Gastrocnemius medialis (tissue), 4 donors: ENCODE measurements at regions not wholly inside any gene's neighbourhood (a gene's known extent, or its start where the extent isn't known, plus 50 kb on each side); places are given as distances from the start of the nearest gene placed in this dataset.
"Not testable (repeated sequence)": the region's sequence is repeated elsewhere in the genome, so short reads cannot be mapped to it uniquely, and the experiment has no call there.

ENCODE experiments used
- ATAC-seq, 2 donors: fragments of 150-250 bp; one replicate each; pipeline ENCODE4 v1.9.1; 2016
- DNase-seq, 2 donors: peaks; one replicate each; pipeline ENCODE4 v3.0.0-alpha.2; 2019
- H3K27ac ChIP-seq, 4 donors: fragments of 200-600 bp; sonication (generic); 1 replicate in 1 of 4; 2 replicates in 3 of 4; pipeline ENCODE4 v1.5.1; 2016 to 2018; ENCODE audit warnings: mild to moderate bottlenecking in 2 of 4, moderate library complexity in 1 of 4
- H3K27me3 ChIP-seq, 3 donors: fragments of 200-600 bp; sonication (generic) in 2 of 3; 1 replicate in 1 of 3; 2 replicates in 2 of 3; pipeline versions ENCODE4 v1.5.1 to v1.6.0; 2016 to 2019; ENCODE audit warnings: mild to moderate bottlenecking in 1 of 3, moderate library complexity in 1 of 3
- H3K36me3 ChIP-seq, 2 donors: fragments of 200-600 bp; sonication (generic) in 1 of 2; one replicate each; pipeline ENCODE4 v1.5.1; 2017 to 2018
- H3K4me1 ChIP-seq, 2 donors: fragments of 200-600 bp; sonication (generic) in 1 of 2; one replicate each; pipeline ENCODE4 v1.5.1; 2016 to 2017; ENCODE audit warnings: mild to moderate bottlenecking in 2 of 2
- H3K4me3 ChIP-seq, 4 donors: fragments of 200-600 bp; sonication (generic) in 3 of 4; 1 replicate in 1 of 4; 2 replicates in 3 of 4; pipeline ENCODE4 v1.5.1; 2016 to 2019; ENCODE audit warnings: mild to moderate bottlenecking in 2 of 4
- H3K9me3 ChIP-seq, 3 donors: fragments of 200-600 bp; sonication (generic) in 2 of 3; 1 replicate in 1 of 3; 2 replicates in 2 of 3; pipeline ENCODE4 v1.5.1; 2016 to 2019
- POLR2A ChIP-seq, 2 donors: fragments of 450-650 bp; IDR thresholded peaks; one replicate each; pipeline ENCODE4 v1.6.1; 2017; ENCODE audit warnings: antibody characterized with exemption in 2 of 2, mild to moderate bottlenecking in 2 of 2, moderate library complexity in 2 of 2
- in situ Hi-C, 4 donors: fragments of 200-750 bp; cut with MboI; loops; one replicate each; pipeline versions ENCODE4 v1.15.0 to v1.8.0; 2017; ENCODE audit warnings: low sequenced_read_pairs in 4 of 4
- intact Hi-C: fragments of 100-400 bp; cut with DNase I; formaldehyde crosslinking; loops from one replicate; pipeline ENCODE4 v1.15.1; 2023; ENCODE audit warnings: low total_unique reads
- TF ChIP-seq, protein P1 (sequence below), 5 experiments: fragments of 450-650 bp in 3 of 5; fragments of 200-600 bp in 2 of 5; sonication (generic) in 2 of 5; IDR thresholded peaks in 4 of 5; conservative IDR thresholded peaks in 1 of 5; 1 replicate in 4 of 5; 2 replicates in 1 of 5; pipeline ENCODE4 v1.5.1; 2016 to 2019; ENCODE audit warnings: antibody characterized with exemption in 5 of 5, mild to moderate bottlenecking in 3 of 5, moderate library complexity in 3 of 5

DNA sequence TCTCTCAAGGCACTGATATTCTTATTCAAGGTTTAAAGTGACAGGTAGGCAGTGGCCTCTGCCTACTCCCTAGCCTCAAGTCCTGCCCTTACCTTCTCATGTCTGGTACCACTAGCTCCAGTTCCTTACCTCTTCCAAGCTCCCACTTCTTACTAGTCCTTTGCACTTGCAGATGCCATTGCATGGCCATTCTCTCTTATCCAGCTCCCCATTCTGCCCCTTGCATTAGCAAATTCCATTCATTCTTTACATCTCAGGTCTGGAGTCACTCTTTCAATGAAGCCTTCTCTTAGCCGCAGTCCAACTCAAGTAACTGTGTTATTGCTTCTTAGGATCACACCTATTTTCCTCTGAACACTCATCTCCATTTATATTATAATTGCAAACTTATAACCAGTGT is 807.1 kb downstream of the EDEM1 start:
- H3K4me3 ChIP-seq = no peak overlapping the region
- intact Hi-C loops (no loop called here), in situ Hi-C loops (no loop called here)
- no peak overlapping the region for H3K27ac ChIP-seq
- TF ChIP-seq, protein P1, sequence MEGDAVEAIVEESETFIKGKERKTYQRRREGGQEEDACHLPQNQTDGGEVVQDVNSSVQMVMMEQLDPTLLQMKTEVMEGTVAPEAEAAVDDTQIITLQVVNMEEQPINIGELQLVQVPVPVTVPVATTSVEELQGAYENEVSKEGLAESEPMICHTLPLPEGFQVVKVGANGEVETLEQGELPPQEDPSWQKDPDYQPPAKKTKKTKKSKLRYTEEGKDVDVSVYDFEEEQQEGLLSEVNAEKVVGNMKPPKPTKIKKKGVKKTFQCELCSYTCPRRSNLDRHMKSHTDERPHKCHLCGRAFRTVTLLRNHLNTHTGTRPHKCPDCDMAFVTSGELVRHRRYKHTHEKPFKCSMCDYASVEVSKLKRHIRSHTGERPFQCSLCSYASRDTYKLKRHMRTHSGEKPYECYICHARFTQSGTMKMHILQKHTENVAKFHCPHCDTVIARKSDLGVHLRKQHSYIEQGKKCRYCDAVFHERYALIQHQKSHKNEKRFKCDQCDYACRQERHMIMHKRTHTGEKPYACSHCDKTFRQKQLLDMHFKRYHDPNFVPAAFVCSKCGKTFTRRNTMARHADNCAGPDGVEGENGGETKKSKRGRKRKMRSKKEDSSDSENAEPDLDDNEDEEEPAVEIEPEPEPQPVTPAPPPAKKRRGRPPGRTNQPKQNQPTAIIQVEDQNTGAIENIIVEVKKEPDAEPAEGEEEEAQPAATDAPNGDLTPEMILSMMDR (IDR thresholded peaks at IDR 0.05 in 4 of 5, conservative IDR thresholded peaks at IDR 0.05 in 1 of 5) = no peak
- no peak for TF ChIP-seq POLR2A (IDR thresholded peaks at IDR 0.05)
- no peak for ATAC-seq
- H3K4me1 ChIP-seq = no peaks in the 10 kb centered on the region
- H3K36me3 ChIP-seq = no peaks in the 10 kb centered on the region
- DNase-seq = no peak
- no peaks in the 10 kb centered on the region for H3K9me3 ChIP-seq
- H3K27me3 ChIP-seq = no peaks in the 10 kb centered on the region

DNA sequence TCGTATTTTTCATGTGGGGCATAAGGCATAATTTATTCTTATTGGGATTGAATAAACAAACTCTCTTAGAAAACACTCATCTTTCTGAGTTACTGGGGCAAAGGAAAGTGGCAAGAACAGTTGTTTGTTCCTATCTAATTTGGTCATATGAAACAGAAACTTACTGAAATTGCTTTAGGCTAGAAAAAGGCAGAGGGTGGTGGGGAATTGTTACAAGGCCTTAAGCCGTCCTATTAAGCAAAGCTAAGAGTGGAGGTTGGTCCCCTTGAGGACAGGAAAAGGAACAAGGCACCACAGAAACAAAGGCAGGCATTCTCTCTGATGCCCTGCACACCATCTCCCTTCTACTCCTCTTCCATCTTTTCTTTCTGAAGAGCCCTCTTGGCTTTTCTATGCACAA is 830.9 kb downstream of the EDEM1 start:
- TF ChIP-seq, protein P1 (IDR thresholded peaks at IDR 0.05 in 4 of 5, conservative IDR thresholded peaks at IDR 0.05 in 1 of 5) = no peak
- no peak for TF ChIP-seq POLR2A (IDR thresholded peaks at IDR 0.05)
- Histone ChIP-seq H3K27ac (no peak overlapping the region), H3K27me3 (no peaks in the 10 kb centered on the region), H3K36me3 (no peaks in the 10 kb centered on the region), H3K4me1 (no peaks in the 10 kb centered on the region), H3K9me3 (no peaks in the 10 kb centered on the region), H3K4me3 (no peak overlapping the region)
- DNase-seq (no peak), ATAC-seq (no peak)
- in situ Hi-C loops = no loop called here
- intact Hi-C loops = no loop called here

DNA sequence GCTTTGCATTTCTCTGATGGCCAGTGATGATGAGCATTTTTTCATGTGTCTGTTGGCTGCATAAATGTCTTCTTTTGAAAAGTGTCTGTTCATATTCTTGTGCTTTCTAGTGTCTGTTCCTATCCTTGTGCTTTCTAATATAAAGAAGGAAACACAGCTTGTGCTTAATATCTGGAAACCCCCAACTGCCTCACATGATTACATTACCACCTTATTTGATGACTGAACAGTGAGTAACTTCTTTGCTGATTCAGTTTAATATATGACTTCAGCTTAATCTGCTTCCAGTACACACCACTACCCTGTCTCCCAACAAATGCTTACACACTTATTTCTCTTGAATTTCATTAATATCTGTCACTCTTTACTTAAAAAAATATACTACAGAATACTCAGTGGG is 835.1 kb downstream of the EDEM1 start:
- TF ChIP-seq POLR2A (IDR thresholded peaks at IDR 0.05) = no peak
- TF ChIP-seq, protein P1 (IDR thresholded peaks at IDR 0.05 in 4 of 5, conservative IDR thresholded peaks at IDR 0.05 in 1 of 5) = no peak
- intact Hi-C loops = no loop called here
- no peaks in the 10 kb centered on the region for H3K27me3 ChIP-seq

DNA sequence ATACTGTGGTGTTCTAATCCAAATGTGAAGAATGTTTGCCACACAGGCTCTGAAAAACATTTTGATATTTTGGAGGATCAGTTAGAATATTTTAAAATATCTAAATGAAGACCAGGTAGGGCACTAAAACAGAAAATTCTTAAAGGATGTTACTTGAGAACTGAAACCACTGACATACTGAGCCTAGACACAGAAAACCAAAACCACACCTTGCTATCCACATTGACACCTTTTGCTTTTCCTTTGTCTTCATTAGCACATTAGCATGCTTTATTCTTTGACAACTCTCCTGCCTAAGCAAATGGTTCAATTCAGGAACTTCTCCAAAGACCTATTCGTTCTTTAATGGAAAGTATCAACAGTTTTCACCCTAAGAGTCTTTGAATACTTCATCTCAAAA is 835.9 kb upstream of the GRM7 start:
- Histone ChIP-seq H3K27ac (no peak overlapping the region), H3K9me3 (no peaks in the 10 kb centered on the region), H3K4me1 (no peaks in the 10 kb centered on the region), H3K27me3 (no peaks in the 10 kb centered on the region), H3K36me3 (no peaks in the 10 kb centered on the region), H3K4me3 (no peak overlapping the region)
- TF ChIP-seq, protein P1 (IDR thresholded peaks at IDR 0.05 in 4 of 5, conservative IDR thresholded peaks at IDR 0.05 in 1 of 5) = no peak
- TF ChIP-seq POLR2A (IDR thresholded peaks at IDR 0.05) = no peak
- in situ Hi-C loops (no loop called here), intact Hi-C loops (no loop called here)
- ATAC-seq (no peak), DNase-seq (no peak)

More for the DNA sequence above, 835.1 kb downstream of the EDEM1 start:
- no peak overlapping the region for H3K4me3 ChIP-seq
- no peaks in the 10 kb centered on the region for H3K36me3 ChIP-seq
- no peaks in the 10 kb centered on the region for H3K9me3 ChIP-seq
- H3K27ac ChIP-seq = no peak overlapping the region
- DNase-seq (no peak), ATAC-seq (no peak)
- in situ Hi-C loops = no loop called here
- no peaks in the 10 kb centered on the region for H3K4me1 ChIP-seq

DNA sequence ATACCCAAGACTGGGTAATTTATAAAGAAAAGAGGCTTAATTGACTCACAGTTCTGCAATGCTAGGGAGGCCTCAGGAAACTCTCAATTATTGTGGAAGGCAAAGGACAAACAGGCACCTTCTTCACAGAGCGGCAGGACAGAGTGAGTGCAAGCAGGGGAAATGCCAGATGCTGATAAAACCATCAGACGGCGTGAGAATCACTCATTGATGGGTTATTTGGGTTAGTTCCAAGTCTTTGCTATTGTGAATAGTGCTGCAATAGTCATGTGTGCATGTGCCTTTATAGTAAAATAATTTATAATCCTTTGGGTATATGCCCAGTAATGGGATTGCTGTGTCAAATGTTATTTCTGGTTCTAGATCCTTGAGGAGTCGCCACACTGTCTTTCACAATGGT is 830.3 kb upstream of the GRM7 start:
- intact Hi-C loops, H3K27ac ChIP-seq, H3K9me3 ChIP-seq, H3K4me3 ChIP-seq, H3K36me3 ChIP-seq, DNase-seq, H3K4me1 ChIP-seq, ATAC-seq, H3K27me3 ChIP-seq, in situ Hi-C loops: not testable (repeated sequence)
